HG02973 (cell line): ENCODE measurements at regions not wholly inside any gene's neighbourhood (a gene's known extent, or its start where the extent isn't known, plus 50 kb on each side); places are given as distances from the start of the nearest gene placed in this dataset.
"Not testable (repeated sequence)": the region's sequence is repeated elsewhere in the genome, so short reads cannot be mapped to it uniquely, and the experiment has no call there.

Source experiments
- ATAC-seq: cut with Tn5 transposase; IDR thresholded peaks from one replicate; pipeline ENCODE4 v1.9.1; 2021; ENCODE audit warnings: moderate library complexity; ENCODE audit not compliant: unreplicated experiment

DNA sequence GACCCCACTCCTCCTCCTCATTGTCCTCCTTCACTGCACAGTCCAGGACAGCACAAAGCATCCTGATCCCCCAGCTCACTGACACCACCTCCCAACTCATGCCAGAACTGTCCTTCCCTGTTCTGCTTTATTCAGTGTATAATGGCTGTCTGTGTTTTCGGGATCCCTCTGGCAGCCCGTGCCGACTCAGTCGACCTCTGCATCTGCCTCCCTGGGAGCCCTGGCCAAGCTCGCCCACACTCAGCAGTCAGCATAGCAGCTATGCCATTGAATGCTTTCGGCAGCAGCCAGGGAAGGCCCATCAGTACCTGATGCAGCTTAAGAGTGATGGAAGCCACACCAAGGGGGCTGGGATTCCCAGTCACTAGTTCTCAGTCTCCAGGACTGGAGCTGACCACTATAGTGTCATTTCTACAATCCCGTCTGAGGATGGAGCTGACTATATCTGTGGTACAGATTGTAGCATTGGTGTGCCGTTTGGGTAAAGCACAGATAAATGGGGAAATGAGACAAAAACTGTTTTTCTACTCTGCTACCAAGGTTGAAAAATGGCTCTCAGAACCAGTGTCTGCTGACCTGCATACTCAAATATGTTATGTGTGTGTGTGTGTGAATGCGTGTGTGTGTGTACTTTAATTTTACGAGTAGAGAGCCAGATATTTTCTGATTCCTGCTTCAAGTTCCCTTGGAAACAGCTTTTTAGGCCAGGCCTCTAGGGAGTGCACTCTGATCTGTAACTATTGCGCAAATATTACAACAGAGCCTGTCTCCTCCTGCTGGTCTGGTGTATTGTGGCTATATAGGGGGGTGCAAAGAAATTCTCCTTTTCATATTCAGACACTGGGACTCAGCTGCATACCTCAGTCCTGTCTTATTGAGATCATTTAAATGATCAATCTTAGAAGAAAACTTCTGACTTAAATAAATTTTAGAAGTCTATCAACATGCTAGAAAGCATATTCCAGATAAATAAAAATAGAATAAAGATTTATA lies 78.8 kb upstream of the TOP3B start:
- ATAC-seq: no peak

DNA sequence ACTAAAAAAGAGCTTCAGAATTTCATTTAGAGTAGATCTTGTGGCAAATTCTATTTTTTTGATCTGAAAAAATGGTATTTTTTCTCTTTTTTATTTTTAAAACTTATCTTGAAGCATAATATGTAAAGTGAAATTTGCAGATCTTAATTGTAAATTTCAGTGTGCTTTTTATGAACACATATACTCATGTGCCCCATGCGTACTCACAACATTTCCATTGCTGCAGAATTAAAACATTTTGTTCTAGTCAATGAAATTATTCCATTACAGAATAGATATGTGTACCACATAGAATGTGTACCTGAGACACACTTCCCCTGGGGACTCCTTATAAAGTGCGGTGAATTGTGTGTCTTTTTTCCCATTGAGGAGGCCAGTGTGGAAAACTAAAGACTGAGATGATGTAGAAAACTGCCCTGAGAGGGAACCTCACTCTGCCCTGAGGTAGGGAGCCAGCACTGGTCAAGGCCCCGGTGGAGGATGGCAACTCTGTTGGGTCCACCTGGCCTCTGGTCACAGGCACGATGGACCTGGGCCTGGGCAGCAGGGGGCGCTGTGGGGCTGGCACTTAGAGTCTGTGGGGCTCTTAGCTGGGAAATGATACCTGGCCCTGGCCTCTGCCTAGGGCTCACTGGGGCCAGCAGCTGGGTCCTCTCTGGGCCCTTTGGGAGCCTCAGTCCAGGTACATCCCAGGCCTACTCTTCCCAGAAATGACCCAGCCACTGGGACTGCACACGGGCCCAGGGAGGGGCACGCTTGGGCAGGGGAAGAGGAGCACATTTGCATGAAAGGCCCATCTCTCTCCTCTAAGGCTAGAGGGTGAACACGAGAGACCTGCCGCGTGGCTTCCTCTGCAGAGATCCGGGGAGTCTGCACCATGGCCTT lies 77.9 kb upstream of the TOP3B start:
- no peak for ATAC-seq

DNA sequence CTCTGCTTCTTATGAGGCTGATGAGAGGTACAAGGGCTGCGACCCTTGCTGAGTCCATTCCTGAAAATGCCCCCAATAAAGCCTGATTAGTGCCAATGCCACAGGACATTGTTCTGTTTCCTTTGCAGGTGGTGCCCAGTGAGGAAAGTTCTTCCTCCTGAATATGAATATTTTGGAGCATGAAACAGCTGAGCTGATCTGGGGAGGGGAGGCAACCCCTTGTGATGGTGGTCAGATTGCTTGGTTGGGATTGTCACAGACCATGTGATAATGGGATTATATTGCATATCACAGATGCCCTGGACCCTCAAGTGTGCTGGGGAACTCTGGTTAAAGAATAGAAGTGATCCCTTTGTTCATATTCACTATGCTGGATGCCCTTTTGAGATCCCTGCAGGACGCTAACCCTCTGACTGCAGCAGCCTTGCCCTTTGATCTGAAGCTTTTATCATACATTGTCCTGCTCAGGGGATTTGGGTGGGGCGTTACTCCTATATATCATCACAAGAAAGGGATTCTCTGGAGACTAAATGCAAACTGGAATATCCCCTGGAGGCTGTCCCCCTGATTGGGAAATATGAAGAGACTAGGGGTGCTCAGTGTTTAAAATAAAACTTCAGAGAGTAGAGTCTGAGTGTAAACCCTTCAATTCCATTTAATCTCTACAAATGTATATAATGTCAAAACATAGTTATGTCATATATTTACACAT lies 76.9 kb upstream of the TOP3B start:
- ATAC-seq: no peak

DNA sequence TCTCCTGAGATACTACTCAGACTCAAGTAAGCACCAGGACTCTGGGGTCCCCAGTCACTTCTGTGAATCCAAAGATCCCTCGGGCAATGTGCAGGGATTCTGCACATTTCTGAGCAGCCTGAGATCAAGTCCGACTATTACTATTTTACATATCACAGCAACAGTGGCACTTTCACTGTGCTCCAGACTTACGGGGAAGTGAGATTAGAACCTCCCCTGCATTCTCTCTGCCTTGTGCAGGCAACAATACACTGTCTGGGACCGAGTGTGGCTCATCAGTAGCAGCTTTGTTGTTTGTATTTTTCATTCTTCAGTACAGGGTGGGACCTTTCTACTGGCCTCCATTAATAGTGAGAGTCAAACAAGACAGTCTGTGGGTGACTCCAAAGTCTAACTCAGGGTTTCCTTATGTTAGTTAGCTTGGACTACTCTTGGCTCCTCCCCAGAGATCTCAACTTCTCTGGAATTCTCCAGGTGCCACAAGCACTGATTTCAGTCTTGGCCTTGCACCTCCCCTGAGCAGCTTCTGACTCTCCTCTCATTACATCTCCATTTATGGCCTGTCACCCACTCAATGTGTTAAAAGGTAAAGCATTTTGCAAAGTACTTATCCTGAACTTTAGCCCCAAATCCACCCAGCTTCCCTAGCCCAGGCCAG lies 76.2 kb upstream of the TOP3B start:
- ATAC-seq: no peak

DNA sequence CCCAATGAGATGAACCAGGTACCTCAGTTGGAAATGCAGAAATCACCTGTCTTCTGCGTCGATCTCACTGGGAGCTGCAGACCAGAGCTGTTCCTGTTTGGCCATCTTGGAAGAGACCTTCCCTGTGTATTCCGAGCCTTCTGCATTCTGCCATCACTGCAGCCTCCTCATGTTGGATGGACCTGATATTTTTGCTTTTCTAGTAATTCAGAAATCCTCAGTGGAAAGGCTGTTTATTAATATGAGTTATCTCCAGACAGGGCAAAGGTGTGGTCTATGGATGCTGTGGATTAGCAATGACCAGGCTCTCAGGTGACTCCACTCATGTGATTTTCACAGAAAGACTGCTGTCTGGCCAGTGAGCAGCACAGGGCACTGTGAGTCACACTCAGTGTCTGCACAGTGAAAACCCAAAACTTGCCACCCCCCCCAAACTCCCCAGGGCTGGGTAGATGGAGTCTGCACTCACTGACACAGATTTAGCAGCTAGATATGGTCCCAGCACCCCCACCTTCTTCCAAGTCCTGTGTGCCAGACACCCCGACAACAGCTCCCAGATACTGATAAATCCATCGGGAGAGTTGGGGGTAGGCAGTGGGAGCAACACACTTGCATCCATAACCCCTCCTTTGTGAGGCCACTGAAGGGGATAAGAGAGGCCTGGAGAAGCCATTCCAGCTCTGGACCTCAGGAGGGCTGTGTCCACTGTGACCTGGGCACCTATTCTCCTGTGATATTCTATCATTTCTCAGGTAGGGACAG lies 75.2 kb upstream of the TOP3B start:
- no peak for ATAC-seq

DNA sequence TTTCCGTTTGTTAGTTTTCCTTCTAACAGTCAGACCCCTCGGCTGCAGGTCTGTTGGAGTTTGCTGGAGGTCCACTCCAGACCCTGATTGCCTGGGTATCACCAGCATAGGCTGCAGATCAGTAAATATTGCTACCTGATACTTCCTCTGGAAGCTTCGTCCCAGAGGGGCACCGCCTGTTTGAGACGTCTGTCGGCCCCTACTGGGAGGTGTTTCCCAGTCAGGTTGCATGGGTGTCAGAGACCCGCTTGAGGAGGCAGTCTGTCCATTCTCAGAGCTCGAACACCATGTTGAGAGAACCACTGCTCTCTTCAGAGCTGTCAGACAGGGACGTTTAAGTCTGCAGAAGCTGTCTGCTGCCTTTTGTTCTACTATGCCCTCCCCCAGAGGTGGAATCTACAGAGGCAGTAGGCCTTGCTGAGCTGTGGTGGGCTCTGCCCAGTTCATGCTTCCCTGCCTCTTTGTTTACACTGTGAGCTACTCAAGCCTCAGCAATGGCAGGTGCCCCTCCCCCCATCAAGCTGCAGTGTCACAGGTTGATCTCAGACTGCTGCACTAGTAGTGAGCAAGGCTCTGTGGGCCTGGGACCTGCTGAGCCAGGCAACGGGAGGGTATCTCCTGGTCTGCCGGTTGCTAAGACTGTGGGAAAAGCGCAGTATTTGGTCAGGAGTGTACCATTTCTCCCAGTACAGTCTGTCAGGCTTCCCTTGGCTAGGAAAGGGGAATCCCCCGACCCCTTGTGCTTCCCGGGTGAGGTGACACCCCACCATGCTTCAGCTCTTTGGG lies 74.4 kb upstream of the TOP3B start:
- ATAC-seq: not testable (repeated sequence)

DNA sequence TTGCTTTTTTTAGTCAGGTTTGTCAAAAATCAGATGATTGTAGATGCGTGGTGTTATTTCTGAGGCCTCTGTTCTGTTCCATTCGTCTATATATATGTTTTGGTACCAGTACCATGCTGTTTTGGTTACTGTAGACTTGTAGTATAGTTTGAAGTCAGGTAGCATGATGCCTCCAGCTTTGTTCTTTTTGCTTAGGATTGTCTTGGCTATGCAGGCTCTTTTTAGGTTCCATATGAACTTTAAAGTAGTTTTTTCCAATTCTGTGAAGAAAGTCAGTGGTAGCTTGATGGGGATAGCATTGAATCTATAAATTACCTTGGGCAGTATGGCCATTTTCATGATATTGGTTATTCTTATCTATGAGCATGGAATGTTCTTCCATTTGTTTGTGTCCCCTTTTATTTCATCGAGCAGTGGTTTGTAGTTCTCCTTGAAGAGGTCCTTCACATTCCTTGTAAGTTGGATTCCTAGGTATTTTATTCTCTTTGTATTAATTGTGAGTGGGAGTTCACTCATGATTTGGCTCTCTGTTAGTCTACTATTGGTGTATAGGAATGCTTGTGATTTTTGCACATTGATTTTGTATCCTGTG lies 70.1 kb upstream of the TOP3B start:
- not testable (repeated sequence) for ATAC-seq

DNA sequence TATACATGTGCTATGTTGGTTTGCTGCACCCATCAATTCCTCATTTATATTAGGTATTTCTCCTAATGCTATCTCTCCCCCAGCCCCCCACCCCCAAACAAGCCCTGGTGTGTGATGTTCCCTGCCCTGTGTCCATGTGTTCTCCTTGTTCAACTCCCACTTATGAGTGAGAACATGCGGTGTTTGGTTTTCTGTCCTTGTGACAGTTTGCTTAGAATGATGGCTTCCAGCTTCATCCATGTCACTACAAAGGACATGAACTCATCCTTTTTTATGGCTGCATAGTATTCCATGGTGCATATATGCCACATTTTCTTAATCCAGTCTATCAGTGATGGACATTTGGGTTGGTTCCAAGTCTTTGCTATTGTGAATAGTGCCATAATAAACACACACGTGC lies 68.4 kb upstream of the TOP3B start:
- not testable (repeated sequence) for ATAC-seq

DNA sequence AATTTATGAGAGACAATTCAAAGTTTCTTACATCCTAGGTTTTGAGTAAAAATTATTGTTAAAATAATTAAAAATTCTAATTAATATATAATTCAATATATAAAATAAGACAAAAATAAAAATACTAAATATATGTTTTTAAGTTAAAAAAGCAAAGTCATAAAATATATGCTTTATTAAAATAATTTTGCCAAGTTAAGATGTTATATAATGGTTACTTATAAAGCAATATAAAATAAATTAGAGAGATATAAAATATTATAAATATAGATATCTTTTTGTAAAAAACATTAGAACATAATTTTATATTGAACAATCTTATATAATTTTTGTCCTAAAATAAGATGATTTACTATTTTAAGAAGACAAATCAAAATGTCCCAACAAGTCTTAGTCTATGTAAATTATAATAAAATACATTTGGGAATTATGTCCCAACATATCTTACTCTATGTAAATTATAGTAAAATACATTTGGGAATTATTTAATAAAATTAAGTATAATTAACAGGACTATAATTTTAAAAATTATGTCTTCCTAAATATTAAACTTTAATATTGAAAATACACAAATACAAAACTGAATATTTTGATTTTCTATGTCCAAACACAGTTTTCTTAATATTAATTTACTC lies 67.7 kb upstream of the TOP3B start:
- no peak for ATAC-seq

DNA sequence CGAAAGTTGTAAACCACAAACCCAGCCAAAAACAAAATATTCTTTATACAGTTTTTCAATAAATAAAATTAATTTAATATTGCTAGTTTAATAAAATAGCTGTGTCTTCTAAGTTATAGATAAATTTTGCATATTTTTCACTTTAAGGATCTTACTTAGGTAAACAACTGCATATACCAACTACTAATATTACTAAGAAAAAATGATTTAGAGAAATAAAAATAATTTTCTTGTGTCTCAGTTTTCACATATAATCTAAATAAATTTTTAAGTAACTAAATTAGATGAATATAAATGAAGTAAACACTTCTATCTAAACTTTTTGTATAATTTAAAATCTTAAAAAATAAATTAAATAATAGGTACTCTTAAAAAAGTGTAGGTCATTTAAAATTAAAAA lies 67.1 kb upstream of the TOP3B start:
- ATAC-seq: no peak

DNA sequence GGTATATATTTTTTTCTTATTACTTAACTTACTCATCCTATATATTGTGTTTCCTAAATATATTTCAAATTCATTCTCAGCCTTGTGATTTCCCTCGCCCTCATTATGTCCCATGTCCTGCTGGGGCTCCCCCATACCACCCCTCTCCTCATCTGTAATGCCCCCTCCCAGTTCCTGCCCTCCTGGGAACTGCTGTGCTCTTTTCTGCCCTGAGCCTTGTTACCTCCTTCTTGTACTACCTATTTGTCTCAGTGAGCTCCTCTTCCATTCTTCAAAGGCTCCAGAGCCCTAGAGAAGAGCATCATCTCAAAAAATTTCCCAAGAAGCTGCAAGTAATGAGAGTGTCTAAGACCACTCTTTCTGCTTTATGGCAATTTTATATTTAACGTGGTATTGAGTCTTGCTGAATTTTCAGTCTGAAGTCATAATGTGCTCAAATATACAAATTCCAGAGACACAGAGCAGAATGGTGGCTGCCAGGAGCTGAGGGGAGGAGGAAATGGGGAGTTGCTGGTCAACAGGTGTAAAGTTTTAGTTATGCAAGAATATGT lies 66.5 kb upstream of the TOP3B start:
- ATAC-seq: no peak

DNA sequence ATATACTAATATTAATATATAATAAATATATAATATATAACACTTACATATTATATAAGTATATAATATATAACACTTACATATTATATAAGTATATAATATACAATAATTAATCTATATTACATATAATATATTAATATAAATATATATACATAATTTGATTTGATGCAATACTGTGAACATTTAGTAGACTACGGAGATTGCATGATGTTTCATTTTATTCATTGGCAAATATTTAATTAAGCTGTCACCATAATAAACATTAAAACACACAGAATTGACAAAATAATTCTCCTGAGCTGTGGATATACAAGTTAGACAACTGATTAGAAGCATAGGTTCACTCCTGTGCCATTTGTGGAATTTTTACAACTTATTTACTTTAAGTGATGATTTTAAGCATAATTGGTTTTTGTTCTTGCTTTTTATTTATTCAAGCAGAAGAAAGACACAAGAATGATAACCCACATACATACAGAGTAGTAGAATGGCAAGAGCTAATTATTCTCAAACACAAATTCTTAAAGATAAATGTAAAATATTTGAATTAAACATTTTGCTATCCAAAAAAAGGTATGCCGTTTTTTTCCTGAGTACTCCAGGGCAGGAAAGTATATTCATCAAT lies 65.8 kb upstream of the TOP3B start:
- no peak for ATAC-seq

DNA sequence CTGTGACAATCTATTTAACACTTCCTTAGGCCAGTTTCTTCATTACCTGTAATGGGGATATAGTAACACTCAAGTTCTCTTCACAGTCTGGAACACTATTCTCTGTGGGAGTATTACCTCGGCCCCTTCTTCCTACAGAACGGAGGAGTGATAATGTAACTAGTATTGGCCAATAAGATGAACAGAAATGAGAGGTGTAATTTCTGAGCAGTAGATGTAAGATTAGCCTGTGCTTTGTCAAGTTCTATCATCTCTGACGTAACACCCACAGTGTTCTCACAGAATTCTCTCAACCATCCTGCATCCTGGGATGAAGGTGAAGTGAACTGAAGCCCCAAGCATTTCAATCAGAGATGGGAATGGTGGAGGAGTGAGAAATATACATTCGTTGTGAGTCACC lies 65.2 kb upstream of the TOP3B start:
- ATAC-seq: no peak

DNA sequence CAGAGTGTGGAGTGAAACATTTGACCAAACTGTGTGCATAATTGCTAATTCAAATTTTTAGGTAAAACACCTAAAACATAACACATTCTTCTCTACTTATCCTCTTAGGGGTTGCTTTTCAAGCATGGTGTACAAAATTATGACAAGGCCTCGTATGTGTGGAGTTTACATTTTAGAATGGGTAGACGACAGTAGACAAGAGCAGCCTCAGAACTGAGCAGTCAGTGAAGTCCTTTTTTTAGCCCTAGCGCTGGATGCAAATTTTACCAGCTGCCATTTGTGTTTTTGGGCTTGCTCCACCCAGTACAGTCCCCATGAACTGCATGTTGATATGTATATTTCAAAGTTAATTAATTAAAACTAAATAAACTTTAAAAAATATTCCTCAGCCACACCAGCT lies 64.7 kb upstream of the TOP3B start:
- ATAC-seq: no peak

DNA sequence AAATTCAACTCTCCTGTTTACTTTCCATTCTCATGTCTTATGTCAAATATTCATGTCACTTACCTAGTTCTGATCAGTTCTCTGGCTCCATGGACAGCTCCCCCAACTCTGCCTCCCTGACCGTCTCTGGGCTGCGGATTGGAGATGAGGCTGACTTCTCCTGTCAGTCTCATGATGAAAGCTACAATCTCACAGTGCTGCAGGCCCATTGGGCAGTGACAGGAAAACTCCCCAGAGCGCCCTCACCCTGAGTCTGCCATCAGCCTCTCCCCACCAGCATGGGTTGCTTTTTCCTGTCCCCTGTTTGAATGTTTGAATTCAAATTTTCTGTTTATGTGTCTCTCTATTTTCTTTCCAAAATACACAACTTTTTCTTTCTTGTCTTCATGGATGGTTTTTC lies 63.8 kb upstream of the TOP3B start:
- no peak for ATAC-seq

DNA sequence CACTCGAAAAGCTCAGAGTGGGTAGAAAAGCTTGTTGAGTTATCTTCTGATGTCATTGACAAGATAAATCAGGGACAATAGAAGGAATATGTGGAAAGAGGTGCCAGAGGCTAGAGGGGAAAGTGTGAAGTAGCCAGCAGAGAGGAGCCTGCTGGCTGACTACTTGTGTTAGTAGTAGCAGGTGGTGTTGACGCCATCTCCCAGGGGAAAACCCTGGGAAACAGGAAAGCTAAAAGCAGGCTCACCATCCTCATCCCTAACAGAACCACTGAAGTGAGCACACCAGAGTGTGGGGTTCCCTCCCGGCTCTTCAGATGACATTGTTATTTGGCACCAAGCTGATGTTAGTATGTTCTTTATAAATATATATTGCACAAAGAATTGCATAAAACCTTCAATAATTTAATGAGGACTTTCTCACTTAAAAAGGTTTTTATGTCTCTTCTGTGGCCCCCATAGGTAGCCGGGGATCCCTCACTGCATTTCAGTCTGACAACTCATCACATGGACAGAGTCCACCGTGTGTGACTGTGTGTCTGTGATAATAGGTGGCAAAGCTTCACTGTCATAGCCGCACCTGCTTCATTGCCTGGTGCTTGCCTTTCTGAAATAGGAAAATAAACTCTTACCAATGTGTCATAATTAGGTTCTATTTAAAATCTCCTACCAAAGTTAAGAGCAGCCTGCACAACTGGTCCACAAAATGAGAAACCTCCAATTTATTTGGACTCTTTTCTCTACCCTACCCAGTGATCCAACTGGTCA lies 63.2 kb upstream of the TOP3B start:
- no peak for ATAC-seq

DNA sequence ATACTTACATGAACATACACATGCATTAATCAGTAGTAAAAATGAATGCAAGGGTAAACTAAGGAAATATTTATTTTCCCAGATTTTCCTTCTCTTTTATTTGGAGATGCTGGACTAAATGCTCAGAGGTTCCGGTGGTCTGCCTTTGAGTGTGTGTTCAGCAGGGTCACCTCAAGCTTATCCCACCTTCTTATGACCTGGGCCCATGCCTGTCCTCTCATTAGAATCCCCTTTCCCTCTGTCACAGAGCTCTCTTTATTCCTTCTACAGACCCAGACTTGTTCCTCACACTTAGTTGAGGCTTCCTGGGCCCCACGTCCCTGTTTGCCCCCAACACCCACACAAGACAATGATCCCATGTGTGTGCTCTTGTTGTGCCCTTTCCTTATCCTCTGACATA lies 61.6 kb upstream of the TOP3B start:
- no peak for ATAC-seq
